Activated T-cell treated with anti-CD3 and anti-CD28 coated beads, Interleukin-2, amount 50 U/mL, for 24 hours (primary cell): ENCODE measurements at regions not wholly inside any gene's neighbourhood (a gene's known extent, or its start where the extent isn't known, plus 50 kb on each side); places are given as distances from the start of the nearest gene placed in this dataset.
"Not testable (repeated sequence)": the region's sequence is repeated elsewhere in the genome, so short reads cannot be mapped to it uniquely, and the experiment has no call there.

Experiments used
- DNase-seq: peaks from one replicate; pipeline ENCODE4 v3.0.0-alpha.2; 2020
- H3K27ac Mint-ChIP-seq: 2 replicates; pipeline ENCODE4 v1.8.0; 2020; ENCODE audit warnings: mild to moderate bottlenecking, mixed read lengths
- H3K27me3 Mint-ChIP-seq: 2 replicates; pipeline ENCODE4 v1.8.0; 2020; ENCODE audit warnings: mixed read lengths
- H3K36me3 Mint-ChIP-seq: 2 replicates; pipeline ENCODE4 v1.8.0; 2020; ENCODE audit warnings: low read depth, mixed read lengths
- H3K4me1 Mint-ChIP-seq: 2 replicates; pipeline ENCODE4 v1.8.0; 2020; ENCODE audit warnings: low read depth, mixed read lengths
- H3K4me3 Mint-ChIP-seq: 2 replicates; pipeline ENCODE4 v1.8.0; 2020; ENCODE audit warnings: mild to moderate bottlenecking, moderate library complexity, mixed read lengths
- H3K9me3 Mint-ChIP-seq: 2 replicates; pipeline ENCODE4 v1.8.0; 2020; ENCODE audit warnings: mixed read lengths

- Mint-ChIP-seq H3K9me3 (peaks cover 18% of the 10 kb centered on the region), H3K27me3 (no peaks in the 10 kb centered on the region), H3K4me1 (no peaks in the 10 kb centered on the region), H3K4me3 (no peak overlapping the region), H3K27ac (no peak overlapping the region), H3K36me3 (no peaks in the 10 kb centered on the region)
- no peak for DNase-seq
Measured at GRCh38 chr5:162886717-162887116, 550.7 kb upstream of the CCNG1 start.

- H3K9me3 Mint-ChIP-seq, result peaks cover 15% of the 10 kb centered on the region
- no peaks in the 10 kb centered on the region for H3K36me3 Mint-ChIP-seq
- no peak overlapping the region for H3K27ac Mint-ChIP-seq
- no peaks in the 10 kb centered on the region for H3K27me3 Mint-ChIP-seq
- no peak overlapping the region for H3K4me3 Mint-ChIP-seq
- H3K4me1 Mint-ChIP-seq, result no peaks in the 10 kb centered on the region
- no peak for DNase-seq
Measured at GRCh38 chr5:162888268-162888667, 549.1 kb upstream of the CCNG1 start.

GRCh38 chr5:162911873-162912272, 525.5 kb upstream of the CCNG1 start:
- Mint-ChIP-seq H3K27ac (no peak overlapping the region), H3K4me1 (no peaks in the 10 kb centered on the region), H3K36me3 (no peaks in the 10 kb centered on the region), H3K9me3 (peaks cover 11% of the 10 kb centered on the region), H3K27me3 (no peaks in the 10 kb centered on the region), H3K4me3 (no peak overlapping the region)
- no peak for DNase-seq

GRCh38 chr5:162916368-162916767, 521.0 kb upstream of the CCNG1 start:
- DNase-seq, result no peak
- H3K27me3 Mint-ChIP-seq, result no peaks in the 10 kb centered on the region
- no peak overlapping the region for H3K27ac Mint-ChIP-seq

GRCh38 chr5:162929104-162929503, 508.3 kb upstream of the CCNG1 start:
- no peak for DNase-seq
- Mint-ChIP-seq H3K4me1 (no peaks in the 10 kb centered on the region), H3K27ac (no peak overlapping the region), H3K9me3 (peaks cover 16% of the 10 kb centered on the region), H3K36me3 (no peaks in the 10 kb centered on the region), H3K27me3 (no peaks in the 10 kb centered on the region), H3K4me3 (no peak overlapping the region)

More at GRCh38 chr5:162916368-162916767, 521.0 kb upstream of the CCNG1 start:
- Mint-ChIP-seq H3K9me3 (peaks cover 15% of the 10 kb centered on the region), H3K36me3 (no peaks in the 10 kb centered on the region), H3K4me1 (no peaks in the 10 kb centered on the region), H3K4me3 (no peak overlapping the region)

GRCh38 chr5:162931501-162931900, 505.9 kb upstream of the CCNG1 start:
- no peaks in the 10 kb centered on the region for H3K36me3 Mint-ChIP-seq
- no peak overlapping the region for H3K27ac Mint-ChIP-seq
- H3K27me3 Mint-ChIP-seq, result no peaks in the 10 kb centered on the region
- H3K9me3 Mint-ChIP-seq, result peaks cover 31% of the 10 kb centered on the region
- H3K4me1 Mint-ChIP-seq, result no peaks in the 10 kb centered on the region
- no peak overlapping the region for H3K4me3 Mint-ChIP-seq
- no peak for DNase-seq

GRCh38 chr5:162939991-162940390, 497.4 kb upstream of the CCNG1 start:
- no peak overlapping the region for H3K4me3 Mint-ChIP-seq
- peaks cover 17% of the 10 kb centered on the region for H3K9me3 Mint-ChIP-seq
- no peak for DNase-seq
- no peaks in the 10 kb centered on the region for H3K27me3 Mint-ChIP-seq
- H3K4me1 Mint-ChIP-seq, result no peaks in the 10 kb centered on the region
- no peak overlapping the region for H3K27ac Mint-ChIP-seq
- H3K36me3 Mint-ChIP-seq, result no peaks in the 10 kb centered on the region

GRCh38 chr5:162948677-162949076, 488.7 kb upstream of the CCNG1 start:
- peaks cover 3% of the 10 kb centered on the region for H3K9me3 Mint-ChIP-seq
- H3K27me3 Mint-ChIP-seq, result no peaks in the 10 kb centered on the region
- DNase-seq, result no peak
- H3K4me3 Mint-ChIP-seq, result no peak overlapping the region
- H3K36me3 Mint-ChIP-seq, result no peaks in the 10 kb centered on the region
- no peaks in the 10 kb centered on the region for H3K4me1 Mint-ChIP-seq
- H3K27ac Mint-ChIP-seq, result no peak overlapping the region

GRCh38 chr5:162956570-162956969, 480.8 kb upstream of the CCNG1 start:
- Mint-ChIP-seq H3K36me3 (no peaks in the 10 kb centered on the region), H3K9me3 (peaks cover 4% of the 10 kb centered on the region), H3K27me3 (no peaks in the 10 kb centered on the region), H3K27ac (no peak overlapping the region), H3K4me3 (no peak overlapping the region), H3K4me1 (no peaks in the 10 kb centered on the region)
- no peak for DNase-seq

- not testable (repeated sequence) for H3K27me3 Mint-ChIP-seq, H3K27ac Mint-ChIP-seq, H3K4me1 Mint-ChIP-seq, H3K36me3 Mint-ChIP-seq, H3K4me3 Mint-ChIP-seq, DNase-seq
- peaks cover 16% of the 10 kb centered on the region for H3K9me3 Mint-ChIP-seq
Measured at GRCh38 chr5:162964144-162964543, 473.3 kb upstream of the CCNG1 start.

- Mint-ChIP-seq H3K4me1 (no peaks in the 10 kb centered on the region), H3K27me3 (no peaks in the 10 kb centered on the region), H3K27ac (no peak overlapping the region), H3K4me3 (no peak overlapping the region), H3K36me3 (no peaks in the 10 kb centered on the region), H3K9me3 (peaks cover 16% of the 10 kb centered on the region)
- DNase-seq, result no peak
Measured at GRCh38 chr5:162990063-162990462, 447.3 kb upstream of the CCNG1 start.

- Mint-ChIP-seq H3K4me3 (no peak overlapping the region), H3K27ac (no peak overlapping the region), H3K9me3 (peaks cover 14% of the 10 kb centered on the region), H3K4me1 (no peaks in the 10 kb centered on the region), H3K27me3 (no peaks in the 10 kb centered on the region), H3K36me3 (no peaks in the 10 kb centered on the region)
- no peak for DNase-seq
Measured at GRCh38 chr5:162990856-162991497, 446.4 kb upstream of the CCNG1 start.

GRCh38 chr5:162995568-162995967, 441.8 kb upstream of the CCNG1 start:
- Mint-ChIP-seq H3K27ac (no peak overlapping the region), H3K9me3 (peaks cover 8% of the 10 kb centered on the region), H3K4me1 (no peaks in the 10 kb centered on the region), H3K36me3 (no peaks in the 10 kb centered on the region), H3K27me3 (no peaks in the 10 kb centered on the region), H3K4me3 (no peak overlapping the region)
- DNase-seq, result no peak

GRCh38 chr5:162996053-162996452, 441.3 kb upstream of the CCNG1 start:
- Mint-ChIP-seq H3K36me3 (no peaks in the 10 kb centered on the region), H3K9me3 (peaks cover 8% of the 10 kb centered on the region), H3K27me3 (no peaks in the 10 kb centered on the region), H3K27ac (no peak overlapping the region), H3K4me3 (no peak overlapping the region), H3K4me1 (no peaks in the 10 kb centered on the region)
- DNase-seq, result no peak

GRCh38 chr5:163005949-163006348, 431.4 kb upstream of the CCNG1 start:
- Mint-ChIP-seq H3K36me3 (no peaks in the 10 kb centered on the region), H3K9me3 (peaks cover 11% of the 10 kb centered on the region), H3K4me3 (no peak overlapping the region), H3K27me3 (no peaks in the 10 kb centered on the region), H3K4me1 (no peaks in the 10 kb centered on the region), H3K27ac (no peak overlapping the region)
- no peak for DNase-seq

GRCh38 chr5:163022582-163023128, 414.7 kb upstream of the CCNG1 start:
- Mint-ChIP-seq H3K27me3 (no peaks in the 10 kb centered on the region), H3K4me3 (no peak overlapping the region), H3K36me3 (no peaks in the 10 kb centered on the region)

More at GRCh38 chr5:163022582-163023128, 414.7 kb upstream of the CCNG1 start:
- peaks cover 7% of the 10 kb centered on the region for H3K9me3 Mint-ChIP-seq
- H3K27ac Mint-ChIP-seq, result no peak overlapping the region
- no peaks in the 10 kb centered on the region for H3K4me1 Mint-ChIP-seq
- DNase-seq, result no peak
